CD14-positive monocyte (primary cell): ENCODE measurements at regions not wholly inside any gene's neighbourhood (a gene's known extent, or its start where the extent isn't known, plus 50 kb on each side); places are given as distances from the start of the nearest gene placed in this dataset.
A peak's percentile ranks its signal among the peaks of the same experiment; 100 is the strongest.

Source experiments
- DNase-seq, 3 donors: peaks; one replicate each; pipeline ENCODE4 v3.0.0-alpha.2; 2011 to 2022
- H2AFZ ChIP-seq: 2 replicates; pipeline ENCODE4 v1.6.0; 2012; ENCODE audit warnings: mild to moderate bottlenecking, low read depth, low read length, inconsistent platforms; ENCODE audit not compliant: insufficient read depth, poor library complexity, severe bottlenecking
- H3K27ac ChIP-seq, 2 donors: 1 replicate in 1 of 2; 2 replicates in 1 of 2; pipeline ENCODE4 v1.5.1; 2012 to 2013; ENCODE audit warnings: low read length in 2 of 2, control low read depth in 1 of 2, inconsistent platforms in 1 of 2, low read depth in 1 of 2, mild to moderate bottlenecking in 1 of 2
- H3K27me3 ChIP-seq, 2 donors: one replicate each; pipeline versions ENCODE4 v1.6.0 to v1.6.1; 2011 to 2013; ENCODE audit warnings: low read length in 2 of 2; ENCODE audit not compliant: control insufficient read depth in 2 of 2, insufficient read depth in 2 of 2
- H3K36me3 ChIP-seq, 2 donors: replicated peaks in 1 of 2; 1 replicate in 1 of 2; 2 replicates in 1 of 2; pipeline versions ENCODE4 v1.5.1 to v1.6.1; 2012 to 2013; ENCODE audit warnings: low read length in 2 of 2, control low read depth in 1 of 2, inconsistent platforms in 1 of 2, mild to moderate bottlenecking in 1 of 2; ENCODE audit not compliant: insufficient read depth in 2 of 2, control insufficient read depth in 1 of 2
- H3K4me1 ChIP-seq, 2 donors: 1 replicate in 1 of 2; 2 replicates in 1 of 2; pipeline versions ENCODE4 v1.5.1 to v1.6.1; 2012 to 2013; ENCODE audit warnings: low read length in 2 of 2, control low read depth in 1 of 2, inconsistent platforms in 1 of 2, mild to moderate bottlenecking in 1 of 2, moderate library complexity in 1 of 2; ENCODE audit not compliant: insufficient read depth in 2 of 2, control insufficient read depth in 1 of 2
- H3K4me2 ChIP-seq: replicated peaks from 2 replicates; pipeline ENCODE3; 2012; ENCODE audit warnings: low read length, moderate library complexity, mild to moderate bottlenecking; ENCODE audit not compliant: poor library complexity, severe bottlenecking; ENCODE audit errors: extremely low read depth
- H3K4me3 ChIP-seq, 3 experiments: fragments of 200-600 bp in 1 of 3; sonication (generic) in 1 of 3; replicated peaks in 1 of 3; 1 replicate in 2 of 3; 2 replicates in 1 of 3; pipeline ENCODE4 v1.5.1; 2011 to 2013; ENCODE audit warnings: low read length in 3 of 3, mild to moderate bottlenecking in 3 of 3, control low read depth in 2 of 3, low read depth in 2 of 3, inconsistent platforms in 1 of 3, moderate library complexity in 1 of 3
- H3K79me2 ChIP-seq: 2 replicates; pipeline ENCODE4 v1.6.0; 2012; ENCODE audit warnings: mild to moderate bottlenecking, control low read depth, inconsistent platforms, low read length, moderate library complexity; ENCODE audit not compliant: insufficient read depth
- H3K9ac ChIP-seq: 2 replicates; pipeline ENCODE4 v1.6.0; 2017; ENCODE audit warnings: low read length, mild to moderate bottlenecking; ENCODE audit not compliant: insufficient read depth, poor library complexity, severe bottlenecking
- H3K9me3 ChIP-seq, 2 donors: replicated peaks in 1 of 2; 1 replicate in 1 of 2; 2 replicates in 1 of 2; pipeline versions ENCODE4 v1.5.1 to v1.6.1; 2012 to 2013; ENCODE audit warnings: low read length in 2 of 2, control low read depth in 1 of 2; ENCODE audit not compliant: control insufficient read depth in 1 of 2, insufficient read depth in 1 of 2
- H4K20me1 ChIP-seq: 2 replicates; pipeline ENCODE4 v1.6.0; 2012; ENCODE audit warnings: mild to moderate bottlenecking, low read length, control low read depth, moderate library complexity; ENCODE audit not compliant: insufficient read depth
- H3K27ac Mint-ChIP-seq, 7 donors: one replicate each; pipeline ENCODE4 v1.8.0; 2020; ENCODE audit warnings: mild to moderate bottlenecking in 7 of 7, mixed read lengths in 7 of 7, moderate library complexity in 6 of 7, inconsistent platforms in 2 of 7
- H3K27me3 Mint-ChIP-seq, 3 donors: one replicate each; pipeline ENCODE4 v1.8.0; 2021 to 2022; ENCODE audit warnings: low read depth in 3 of 3, mild to moderate bottlenecking in 3 of 3, mixed read lengths in 3 of 3, moderate library complexity in 3 of 3, inconsistent platforms in 1 of 3
- H3K36me3 Mint-ChIP-seq, 2 donors: one replicate each; pipeline ENCODE4 v1.8.0; 2020; ENCODE audit warnings: mixed read lengths in 2 of 2, inconsistent platforms in 1 of 2, mild to moderate bottlenecking in 1 of 2
- H3K4me1 Mint-ChIP-seq: one replicate; pipeline ENCODE4 v1.8.0; 2020; ENCODE audit warnings: mild to moderate bottlenecking, mixed read lengths
- H3K4me3 Mint-ChIP-seq, 2 donors: one replicate each; pipeline ENCODE4 v1.8.0; 2020; ENCODE audit warnings: mild to moderate bottlenecking in 2 of 2, mixed read lengths in 2 of 2, moderate library complexity in 1 of 2
- H3K9me3 Mint-ChIP-seq, 7 donors: one replicate each; pipeline ENCODE4 v1.8.0; 2020 to 2022; ENCODE audit warnings: mixed read lengths in 7 of 7, mild to moderate bottlenecking in 6 of 7, moderate library complexity in 6 of 7, inconsistent platforms in 2 of 7
- CTCF ChIP-seq: fragments of 200-600 bp; IDR thresholded peaks from one replicate; pipeline ENCODE4 v1.8.0; 2022; ENCODE audit warnings: antibody characterized with exemption, mild to moderate bottlenecking
- WGBS: methylation state at CpG from one replicate; pipeline ENCODE4 v1.1.5; 2013; ENCODE audit warnings: missing lambda C conversion rate; ENCODE audit not compliant: insufficient coverage; 5-methylcytosine and 5-hydroxymethylcytosine counted together
- intact Hi-C, 2 donors: fragments of 100-400 bp; cut with micrococcal nuclease; formaldehyde crosslinking; loops; one replicate each; pipeline versions ENCODE4 v1.15.0 to v1.15.1; 2023

DNA sequence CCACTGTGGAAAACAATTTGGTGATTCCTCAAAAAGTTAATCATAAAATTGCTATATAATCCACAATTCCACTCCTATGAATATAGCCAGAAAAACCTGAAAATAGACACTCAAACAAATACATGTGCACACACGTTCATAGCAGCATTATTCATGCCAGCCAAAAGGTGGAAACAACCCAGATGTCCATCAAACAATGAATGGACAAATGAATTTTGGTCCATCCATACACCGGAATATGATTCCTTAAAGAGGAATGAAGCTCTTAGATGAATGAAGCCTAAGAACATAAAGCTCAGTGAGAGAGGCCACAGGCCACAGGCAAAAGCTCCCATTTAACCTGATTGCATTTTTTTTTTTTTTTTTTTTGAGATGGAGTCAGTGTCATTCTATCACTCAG is 114.6 kb upstream of the TNRC6C start:
- peaks cover 36 to 41% (median 40%) of the 10 kb centered on the region in 3 donors for H3K27me3 Mint-ChIP-seq

DNA sequence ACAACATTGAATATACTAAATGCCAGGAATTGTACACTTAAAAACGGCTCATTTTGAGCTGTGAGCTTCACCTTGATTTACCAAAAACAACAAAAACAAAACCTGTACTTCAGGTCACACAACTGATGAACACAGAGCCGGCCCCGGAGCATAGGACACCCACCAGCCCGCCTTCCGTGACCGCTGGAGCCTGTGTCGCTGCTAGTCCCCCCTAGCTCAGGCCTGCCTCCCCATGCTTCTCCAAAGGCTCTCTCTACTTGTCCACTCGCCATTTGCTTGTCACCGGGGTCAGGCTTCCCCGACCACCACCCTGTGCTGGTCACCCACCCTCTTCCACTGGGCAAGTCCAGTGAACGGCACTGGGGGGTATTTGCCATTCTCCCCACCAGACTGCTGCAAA is 113.8 kb upstream of the TNRC6C start:
- TF ChIP-seq CTCF: no peak
- no peaks in the 10 kb centered on the region for H3K36me3 ChIP-seq
- Mint-ChIP-seq H3K36me3 (no peaks in the 10 kb centered on the region), H3K4me1 (peaks cover 40% of the 10 kb centered on the region), H3K9me3 (peaks cover 0 to 3% (median 0%) of the 10 kb centered on the region in 7 donors), H3K27me3 (peaks cover 32 to 38% (median 34%) of the 10 kb centered on the region in 3 donors), H3K27ac (no peak overlapping the region), H3K4me3 (peak overlapping the region in 1 of 2 donors; percentile 55)
- H3K4me1 ChIP-seq: peaks cover 11 to 20% of the 10 kb centered on the region in 2 donors
- peaks cover 0 to 19% of the 10 kb centered on the region in 2 donors for H3K27me3 ChIP-seq
- no peaks in the 10 kb centered on the region for H4K20me1 ChIP-seq
- H3K27ac ChIP-seq: no peak overlapping the region
- no peak overlapping the region for H2AFZ ChIP-seq
- intact Hi-C loops: no loop called here
- no peak overlapping the region for H3K4me3 ChIP-seq
- H3K79me2 ChIP-seq: no peaks in the 10 kb centered on the region
- 84% methylated on average over 8 of the region's 11 CpGs for WGBS
- no peak overlapping the region for H3K9ac ChIP-seq
- no peak overlapping the region for H3K4me2 ChIP-seq
- no peaks in the 10 kb centered on the region for H3K9me3 ChIP-seq
- no peak for DNase-seq

More for the DNA sequence above, 114.6 kb upstream of the TNRC6C start:
- H3K4me1 ChIP-seq: peaks cover 11 to 20% of the 10 kb centered on the region in 2 donors
- no peak for TF ChIP-seq CTCF
- H3K36me3 ChIP-seq: no peaks in the 10 kb centered on the region
- Mint-ChIP-seq H3K4me1 (peaks cover 45% of the 10 kb centered on the region), H3K4me3 (peak overlapping the region in 1 of 2 donors; percentile 67), H3K36me3 (no peaks in the 10 kb centered on the region), H3K27ac (peak overlapping the region in 1 of 7 donors; percentile 26), H3K9me3 (peaks cover 0 to 3% (median 0%) of the 10 kb centered on the region in 7 donors)
- H3K4me3 ChIP-seq: no peak overlapping the region
- H3K9me3 ChIP-seq: no peaks in the 10 kb centered on the region
- no peak overlapping the region for H3K27ac ChIP-seq
- WGBS: 56% methylated on average over 1 of the region's 2 CpGs
- no peaks in the 10 kb centered on the region for H4K20me1 ChIP-seq
- no peaks in the 10 kb centered on the region for H3K79me2 ChIP-seq
- no peak overlapping the region for H2AFZ ChIP-seq
- no peak overlapping the region for H3K4me2 ChIP-seq
- DNase-seq: no peak
- no peak overlapping the region for H3K9ac ChIP-seq
- intact Hi-C loops: loop anchor here in 1 of 2 donors (2.0 kb wide), 1 partner anchor 23 kb away; no protein-coding TSS in a partner anchor
- H3K27me3 ChIP-seq: peaks cover 0 to 19% of the 10 kb centered on the region in 2 donors
